ENCODE measurements at regions not wholly inside any gene's neighbourhood (a gene's known extent, or its start where the extent isn't known, plus 50 kb on each side); places are given as distances from the start of the nearest gene placed in this dataset.
"Not testable (repeated sequence)": the region's sequence is repeated elsewhere in the genome, so short reads cannot be mapped to it uniquely, and the experiment has no call there.

DNA sequence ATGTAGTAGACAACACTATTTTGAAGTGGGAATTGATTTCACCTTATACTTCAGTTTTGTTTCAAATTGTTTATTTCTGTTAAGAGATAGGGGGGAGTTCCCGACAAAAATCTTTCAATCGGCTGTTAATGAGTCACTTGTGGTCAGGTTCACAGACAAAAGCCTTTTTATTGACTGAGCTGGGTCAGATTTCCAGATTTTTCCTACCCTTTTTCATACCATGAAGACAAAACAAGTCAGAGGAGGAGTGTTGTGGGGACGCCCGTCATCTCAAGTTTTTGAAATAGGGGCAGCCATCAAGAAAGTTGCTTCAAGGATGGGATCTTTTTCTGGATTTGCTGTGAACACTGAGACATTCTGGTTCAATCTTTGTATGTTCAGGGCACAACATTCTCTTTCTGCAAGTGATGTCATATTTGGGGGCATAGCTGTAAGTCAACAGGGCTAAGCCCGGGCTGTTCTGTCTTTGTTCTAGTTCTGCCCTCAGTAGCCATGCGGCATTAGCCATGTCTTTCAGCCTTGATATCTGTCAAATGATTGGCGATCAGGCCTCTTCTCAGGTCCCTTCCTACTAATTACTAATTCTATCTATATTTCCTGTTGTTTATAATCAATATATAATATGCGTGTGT, 496.0 kb upstream of the MARCKS start:
- DNase-seq = no peak

DNA sequence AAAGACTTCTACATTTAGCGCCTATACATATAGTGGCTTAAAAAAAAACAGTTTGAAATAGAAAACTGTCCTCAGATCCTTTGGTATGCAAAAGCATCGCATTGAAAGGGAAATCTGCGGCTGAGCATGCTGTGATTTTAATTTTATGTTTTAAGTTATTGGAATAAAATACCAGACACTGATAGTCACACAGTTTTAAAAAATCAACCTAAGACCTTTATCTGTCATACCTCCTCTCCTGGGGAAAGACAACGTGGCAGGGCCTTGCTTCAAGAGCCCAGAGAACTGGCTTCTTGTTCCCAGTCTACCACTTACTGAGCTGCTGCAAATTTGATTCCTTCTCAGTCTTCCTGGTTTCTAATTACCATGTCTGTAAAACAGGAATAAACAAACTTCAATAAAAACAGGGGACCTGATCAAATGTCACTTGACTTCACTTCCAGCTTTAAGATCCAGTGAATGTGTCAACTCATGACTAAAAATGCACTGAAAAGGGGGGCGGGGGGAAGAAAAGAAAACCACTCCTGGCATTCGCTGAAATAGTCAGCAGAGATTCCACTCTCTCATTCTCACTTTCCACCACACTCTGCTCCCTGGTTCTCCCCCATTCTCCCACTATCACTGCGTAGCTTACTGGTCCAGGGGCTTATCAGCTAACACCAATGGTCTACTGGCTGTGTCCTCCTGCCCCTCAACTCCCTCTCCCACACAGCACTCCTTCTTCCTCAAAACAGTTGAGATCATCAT, 494.7 kb upstream of the MARCKS start:
- DNase-seq = no peak

GRCh38 chr6:113363048-113363798, 493.9 kb upstream of the MARCKS start:
- no peak for DNase-seq

DNA sequence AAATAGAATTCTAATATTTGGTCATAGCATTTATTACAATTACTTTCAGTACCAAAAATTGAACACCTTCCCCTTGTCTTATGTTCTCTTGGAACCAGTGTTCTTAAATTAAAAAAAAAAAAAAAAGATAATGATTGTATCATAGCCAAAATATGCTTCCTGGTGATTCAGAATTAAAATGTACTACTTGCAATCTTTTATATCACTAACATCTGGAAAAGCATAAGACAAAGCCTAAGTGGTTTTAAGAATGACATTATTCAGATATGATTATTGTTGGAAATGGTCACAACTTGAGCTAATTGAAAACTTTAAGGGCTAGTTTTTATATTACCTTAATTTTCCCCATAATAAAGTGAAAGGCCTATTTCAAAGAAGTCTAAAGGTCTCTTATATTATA, 493.3 kb upstream of the MARCKS start:
- DNase-seq = no peak

GRCh38 chr6:113364766-113365165, 492.4 kb upstream of the MARCKS start:
- DNase-seq = peak; percentile 27

GRCh38 chr6:113365191-113365590, 492.0 kb upstream of the MARCKS start:
- DNase-seq = no peak

DNA sequence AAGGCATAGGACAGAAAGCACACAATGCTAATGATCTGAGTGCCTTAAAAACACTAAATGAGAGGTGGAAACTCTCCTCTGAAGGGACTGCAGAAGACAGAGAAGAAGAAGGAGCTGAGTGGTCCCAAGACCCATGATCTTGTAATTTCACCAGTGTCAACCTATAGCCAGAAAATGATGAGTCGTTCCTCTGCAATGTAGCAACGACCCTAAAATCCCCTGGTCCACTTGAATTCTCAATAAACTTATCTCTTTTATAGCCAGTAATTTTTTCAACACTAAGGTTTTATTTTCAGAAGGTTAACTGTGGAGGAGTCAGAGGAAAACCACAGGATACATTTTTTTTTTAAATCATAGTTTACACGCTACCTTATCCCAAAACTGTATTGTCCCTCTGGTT, 490.6 kb upstream of the MARCKS start:
- DNase-seq = no peak

- DNase-seq = no peak
Observed at GRCh38 chr6:113370508-113371502, 486.3 kb upstream of the MARCKS start.

- not testable (repeated sequence) for DNase-seq
Observed at GRCh38 chr6:113375466-113375865, 481.7 kb upstream of the MARCKS start.

DNA sequence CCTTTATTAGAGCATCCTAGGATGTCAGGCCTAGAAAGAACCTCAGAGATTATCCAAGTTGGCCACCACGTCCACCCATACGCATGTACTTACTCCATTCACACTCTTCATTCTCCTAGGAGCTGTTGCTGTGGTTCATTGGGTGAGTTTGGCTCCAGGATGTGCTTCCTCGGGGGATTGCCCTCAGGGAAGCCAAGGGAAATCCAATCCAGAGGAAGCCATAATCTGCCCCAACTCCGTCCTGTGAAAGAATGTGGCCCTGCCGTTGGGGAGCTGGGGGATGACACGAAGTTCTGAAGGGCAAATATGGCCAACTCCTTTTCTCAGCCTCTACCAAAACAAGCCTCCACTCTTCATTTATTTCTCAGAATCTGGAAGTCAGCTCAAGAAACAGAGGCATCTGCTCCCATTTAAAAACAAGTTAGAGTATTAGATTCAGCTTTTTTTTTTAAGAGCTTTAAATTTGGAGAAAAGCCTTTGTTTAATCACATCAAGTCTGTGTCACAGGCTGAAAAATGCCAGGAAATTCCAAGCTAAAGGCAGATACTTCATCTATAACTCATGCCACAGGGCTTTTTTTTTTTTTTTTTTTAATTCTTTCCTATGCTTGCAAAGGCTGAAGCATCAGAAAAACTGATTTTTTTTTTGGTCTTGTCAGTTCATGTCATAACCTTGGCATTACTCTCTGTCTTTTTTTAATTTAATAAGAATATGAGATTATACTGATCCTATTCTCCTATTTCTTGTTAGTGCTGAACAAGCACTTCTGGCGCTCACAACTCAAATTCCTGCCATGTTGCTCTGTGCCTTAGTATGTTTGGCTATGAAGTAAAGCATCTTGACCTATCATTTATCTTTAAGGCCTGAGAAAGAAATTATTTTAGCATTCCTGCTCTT, 480.9 kb upstream of the MARCKS start:
- no peak for DNase-seq

DNA sequence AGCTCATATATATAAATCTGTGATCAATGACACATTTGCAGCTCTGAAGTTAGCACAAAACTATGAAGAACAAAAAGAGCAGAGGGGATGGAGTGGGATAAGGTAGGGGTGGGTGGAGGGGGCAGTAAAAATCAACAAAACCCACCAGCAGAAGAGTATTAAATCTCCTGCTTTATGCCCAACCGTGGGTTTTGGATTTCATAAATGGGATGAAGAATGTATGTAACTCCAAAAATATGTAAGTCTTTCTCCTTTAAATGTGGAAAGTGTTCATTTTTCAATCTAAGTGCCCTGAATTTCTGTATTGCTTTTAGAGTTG, 480.3 kb upstream of the MARCKS start:
- no peak for DNase-seq

- DNase-seq = no peak
Observed at GRCh38 chr6:113377362-113377942, 479.7 kb upstream of the MARCKS start.

GRCh38 chr6:113380591-113380990, 476.6 kb upstream of the MARCKS start:
- DNase-seq = no peak

GRCh38 chr6:113381232-113381631, 475.9 kb upstream of the MARCKS start:
- no peak for DNase-seq

DNA sequence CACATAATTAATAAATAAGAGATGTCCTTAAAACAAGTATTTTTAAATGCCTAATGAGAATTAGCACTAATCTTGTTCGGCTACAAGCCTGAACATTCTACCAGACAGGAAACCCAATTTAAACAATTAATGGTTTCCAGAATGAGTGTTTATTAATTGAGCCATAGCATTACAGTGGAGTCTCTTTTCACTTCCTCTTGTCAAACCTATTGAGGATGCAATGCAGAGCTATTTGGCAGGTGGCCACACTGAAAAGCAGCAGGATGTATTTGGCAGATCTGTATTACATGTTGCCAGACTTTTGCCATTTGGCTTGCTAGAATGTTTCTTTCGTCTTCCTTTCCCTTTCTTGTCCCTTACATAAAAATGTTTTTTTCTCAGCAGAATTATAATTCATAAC, 475.2 kb upstream of the MARCKS start:
- DNase-seq = peak; percentile 38

DNA sequence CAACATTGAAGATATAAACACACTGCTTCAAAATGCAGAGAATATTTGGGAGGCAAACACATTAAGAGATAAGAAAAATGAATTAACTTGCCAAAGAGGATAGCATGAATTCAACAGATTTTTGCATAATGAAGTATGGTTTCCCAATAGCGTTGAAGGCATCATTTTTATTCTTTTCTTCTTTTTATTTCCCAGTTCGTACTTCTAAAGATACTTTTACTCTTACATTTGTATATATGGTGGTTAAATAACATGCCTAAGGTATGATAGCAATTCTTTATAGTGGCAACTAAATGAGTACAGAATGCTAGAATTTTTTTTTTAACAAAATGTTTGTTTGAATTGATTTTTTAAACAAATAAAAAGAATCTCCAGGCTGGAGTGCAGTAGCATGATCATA, 473.4 kb upstream of the MARCKS start:
- DNase-seq = no peak

DNA sequence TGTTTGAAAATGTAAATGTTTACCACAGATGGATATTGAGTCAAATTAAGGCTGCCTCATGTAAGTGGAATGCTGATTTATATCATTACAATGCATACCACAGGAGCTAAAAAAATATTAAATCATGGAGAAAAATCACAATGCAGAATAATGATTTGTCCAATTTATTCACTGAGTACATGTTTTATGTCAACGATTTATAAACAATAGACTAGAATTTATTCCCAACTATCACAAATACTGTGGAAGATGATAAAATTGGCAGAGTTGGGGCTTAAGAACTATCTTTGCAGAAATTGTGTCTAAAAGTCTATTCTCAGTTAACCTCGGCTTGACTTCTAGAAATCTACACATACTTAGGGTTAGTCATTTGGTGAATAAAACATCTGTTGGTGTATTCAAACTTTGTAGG, 472.1 kb upstream of the MARCKS start:
- DNase-seq = no peak

DNA sequence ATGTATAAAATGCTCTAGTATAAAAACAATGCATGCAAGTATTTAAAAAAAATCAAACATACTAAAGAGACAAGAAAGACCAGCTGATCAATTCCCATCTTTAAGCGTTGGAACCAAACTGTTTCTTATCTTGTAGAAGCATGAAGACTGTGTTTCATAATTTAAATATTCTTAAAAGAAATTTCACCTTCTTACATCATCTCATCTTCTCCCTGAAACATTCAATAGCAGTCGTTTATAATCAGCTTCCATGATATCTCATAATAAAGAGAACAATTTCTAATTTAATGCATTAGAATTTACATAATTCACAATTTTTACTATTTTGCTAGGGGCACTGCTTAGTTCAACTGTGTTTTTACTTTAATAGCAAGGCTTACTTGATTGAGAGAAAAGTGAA, 468.1 kb upstream of the MARCKS start:
- DNase-seq = no peak

DNA sequence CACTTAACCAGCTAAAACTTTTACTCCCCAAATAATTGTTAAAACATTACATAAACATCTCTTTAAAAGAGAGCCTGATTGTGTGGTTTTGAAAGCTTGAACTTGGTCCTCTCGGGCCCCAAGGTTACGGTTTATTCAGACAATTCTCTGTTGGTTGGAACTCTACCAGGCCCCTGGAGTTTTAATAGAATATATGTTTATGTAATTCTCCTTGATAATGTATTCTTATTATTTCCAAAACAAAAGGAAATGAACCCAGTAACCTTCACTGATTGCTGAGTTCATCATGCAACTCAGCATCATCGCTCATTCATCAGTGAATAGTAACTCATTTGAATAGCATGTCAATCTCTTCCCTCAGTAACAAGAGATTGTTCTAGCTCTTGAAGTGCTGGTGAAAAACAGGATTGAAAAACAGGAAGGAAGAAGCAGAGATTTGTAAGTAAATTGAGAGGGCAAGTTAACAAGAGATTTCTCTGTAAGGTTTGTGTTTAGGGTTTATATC, 464.5 kb upstream of the MARCKS start:
- no peak for DNase-seq

DNA sequence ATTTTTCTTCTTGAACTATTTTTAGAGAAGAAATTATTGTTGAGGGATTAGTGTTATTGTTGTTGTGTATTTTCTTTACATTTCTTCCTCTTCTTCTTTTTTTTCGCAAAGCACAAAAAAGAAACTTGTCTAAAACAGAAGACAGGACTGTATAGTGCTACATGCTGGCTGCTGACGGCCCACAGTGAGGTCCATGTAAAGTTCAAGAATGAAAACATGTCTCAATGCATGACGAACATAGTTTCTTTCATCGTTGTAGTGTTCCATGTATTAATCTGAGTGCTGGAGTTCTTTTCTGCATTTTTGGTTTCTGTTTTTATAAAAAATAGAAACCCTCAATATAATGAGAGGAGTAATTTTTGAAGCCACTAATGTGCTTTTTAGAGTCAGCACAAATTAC, 462.9 kb upstream of the MARCKS start:
- DNase-seq = peak; percentile 56

GRCh38 chr6:113394729-113395128, 462.4 kb upstream of the MARCKS start:
- no peak for DNase-seq

Measured in hindlimb muscle (tissue), 1 donor.